HL-60/S4 treated with retinoic acid at 250 ng/mL for 4 days and 3 days (cell line): ENCODE measurements at regions not wholly inside any gene's neighbourhood (a gene's known extent, or its start where the extent isn't known, plus 50 kb on each side); places are given as distances from the start of the nearest gene placed in this dataset.

Source experiments
- in situ Hi-C: fragments of 300-500 bp; cut with MboI; formaldehyde crosslinking; loops from 2 replicates; pipeline ENCODE4 v1.7.0; 2022; ENCODE audit warnings: low sequenced_read_pairs

DNA sequence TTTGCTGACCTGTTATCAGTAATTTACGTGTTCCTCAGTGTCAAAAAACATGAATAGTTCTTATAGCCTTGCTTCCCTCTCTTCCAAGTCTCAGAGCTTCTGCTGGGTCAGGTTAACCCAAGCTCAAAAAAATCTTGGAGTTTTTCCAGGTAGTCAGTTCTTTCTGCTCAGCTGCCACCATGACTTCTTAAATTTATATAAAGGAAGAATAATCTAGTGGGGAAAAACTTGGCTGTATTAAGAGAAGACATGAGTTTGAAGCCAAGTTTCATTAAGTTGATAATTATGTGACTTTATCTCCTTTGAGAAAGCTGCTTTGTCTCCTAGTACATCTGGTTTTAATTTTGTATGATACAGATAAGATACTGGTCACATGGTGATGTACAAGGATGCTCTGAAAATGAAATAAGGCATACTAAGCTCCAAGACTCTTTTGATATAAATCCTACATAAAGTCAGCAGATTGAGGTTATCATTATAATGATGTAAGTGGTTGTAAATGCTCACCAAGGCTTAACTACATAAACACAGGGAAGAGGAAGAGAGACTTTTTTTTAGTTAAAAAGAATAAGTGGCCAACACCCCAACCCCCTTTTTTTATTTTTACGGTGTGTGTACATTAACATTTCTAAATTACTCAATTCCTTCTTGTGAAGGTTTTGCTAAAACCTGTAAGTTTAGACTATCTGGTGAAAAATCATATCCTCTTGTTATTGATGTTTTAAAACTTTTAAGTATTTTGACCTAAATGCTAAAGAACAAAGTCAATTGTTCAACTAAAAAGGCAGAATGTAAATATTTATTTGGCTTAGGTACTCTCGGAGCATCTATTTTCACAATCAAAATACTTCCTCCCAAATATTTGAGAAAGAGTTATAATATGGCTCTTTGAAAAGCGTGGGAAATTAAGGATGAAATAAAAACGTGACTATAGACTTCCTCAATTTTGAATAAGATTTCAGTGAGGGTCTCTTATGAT is 84.1 kb upstream of the SLC38A2 start:
- in situ Hi-C loops = no loop called here

DNA sequence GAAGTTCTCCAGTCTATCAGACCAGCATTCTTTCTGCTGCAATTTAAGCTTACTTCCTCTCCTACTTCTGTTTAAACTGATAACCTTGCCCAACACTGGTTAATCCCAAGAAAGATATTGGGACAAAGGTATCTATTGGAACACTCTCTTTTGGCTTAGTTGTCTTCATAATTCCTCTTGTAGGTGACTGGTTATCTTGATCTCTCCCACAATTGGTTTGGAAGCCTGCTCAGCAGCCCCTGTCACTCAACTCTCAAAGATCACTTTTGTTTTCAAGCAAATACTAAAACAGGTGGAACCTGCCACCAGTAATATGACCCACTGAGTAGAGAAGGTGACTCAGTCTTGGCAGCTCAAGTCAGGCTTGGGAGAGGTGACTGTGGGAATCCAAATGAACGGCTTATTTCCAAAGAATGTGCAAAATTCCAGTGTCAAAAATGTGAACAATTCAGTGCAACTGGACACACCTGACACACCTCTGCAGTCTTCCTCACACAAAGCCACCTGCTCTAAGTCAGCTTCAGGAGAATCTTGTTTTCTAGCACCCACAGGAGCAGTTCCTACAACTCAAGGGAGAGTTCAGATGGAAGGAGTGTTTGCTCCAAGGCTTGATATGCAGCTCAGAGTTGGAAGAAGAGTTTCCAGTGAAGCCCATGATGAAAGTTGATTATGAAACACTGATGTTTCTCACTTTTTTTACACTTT is 83.2 kb upstream of the SLC38A2 start:
- in situ Hi-C loops = no loop called here

DNA sequence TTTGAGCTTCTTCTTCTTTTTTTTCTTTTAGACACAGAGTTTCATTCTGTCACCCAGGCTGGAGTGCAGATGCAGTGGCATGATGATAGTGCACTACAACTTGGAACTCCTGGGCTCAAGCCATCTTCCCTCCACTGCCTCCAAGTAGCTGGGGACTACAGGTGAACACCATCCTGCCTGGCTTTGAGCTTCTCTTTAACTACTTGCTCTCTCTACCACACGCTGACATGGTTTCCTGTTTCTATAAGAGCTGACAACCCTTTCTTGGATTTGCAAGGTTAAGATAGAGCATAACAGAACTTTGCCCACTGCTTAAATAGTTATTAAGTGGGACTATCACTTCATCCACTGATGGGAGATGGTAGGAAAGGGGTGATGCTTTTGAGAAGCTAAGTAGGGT is 82.4 kb upstream of the SLC38A2 start:
- in situ Hi-C loops = no loop called here

DNA sequence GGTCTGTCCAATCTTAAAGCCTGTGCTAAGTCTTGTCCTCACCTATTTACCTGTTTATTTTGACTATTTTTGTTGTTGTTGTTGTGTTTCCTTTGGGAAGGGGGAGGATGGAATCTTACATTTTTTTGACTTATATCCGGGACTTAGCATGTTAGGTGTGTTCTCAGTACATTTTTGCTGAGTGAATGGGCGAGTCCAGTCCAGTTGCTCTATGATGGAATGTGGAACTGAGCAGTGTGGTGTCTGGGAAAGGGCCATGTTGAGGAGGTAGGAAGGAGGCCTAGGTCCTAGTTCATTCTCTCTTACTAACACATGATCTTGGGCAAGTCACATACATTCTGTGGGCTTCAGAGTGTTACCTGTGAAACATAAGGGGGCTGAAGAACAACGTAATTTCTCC is 80.9 kb upstream of the SLC38A2 start:
- in situ Hi-C loops = no loop called here

DNA sequence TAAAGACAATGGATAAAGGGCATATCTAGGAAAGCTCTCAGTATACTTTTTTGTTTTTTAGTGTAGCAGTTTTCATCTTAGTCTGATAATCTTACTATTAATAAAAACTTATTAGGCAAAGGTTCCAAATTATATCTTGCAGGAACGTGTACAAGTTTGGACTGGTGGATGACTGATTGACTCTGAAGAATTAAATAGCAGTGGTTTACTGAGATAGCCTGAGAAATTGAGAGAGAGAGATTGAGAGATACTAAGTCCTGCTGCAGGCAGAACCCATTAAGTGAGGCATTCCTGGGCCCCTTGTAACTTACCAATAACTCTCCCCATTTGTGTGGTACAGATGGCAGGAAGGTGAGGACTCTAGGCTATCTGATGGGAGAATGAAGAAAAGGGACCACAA is 80.2 kb upstream of the SLC38A2 start:
- in situ Hi-C loops = no loop called here

DNA sequence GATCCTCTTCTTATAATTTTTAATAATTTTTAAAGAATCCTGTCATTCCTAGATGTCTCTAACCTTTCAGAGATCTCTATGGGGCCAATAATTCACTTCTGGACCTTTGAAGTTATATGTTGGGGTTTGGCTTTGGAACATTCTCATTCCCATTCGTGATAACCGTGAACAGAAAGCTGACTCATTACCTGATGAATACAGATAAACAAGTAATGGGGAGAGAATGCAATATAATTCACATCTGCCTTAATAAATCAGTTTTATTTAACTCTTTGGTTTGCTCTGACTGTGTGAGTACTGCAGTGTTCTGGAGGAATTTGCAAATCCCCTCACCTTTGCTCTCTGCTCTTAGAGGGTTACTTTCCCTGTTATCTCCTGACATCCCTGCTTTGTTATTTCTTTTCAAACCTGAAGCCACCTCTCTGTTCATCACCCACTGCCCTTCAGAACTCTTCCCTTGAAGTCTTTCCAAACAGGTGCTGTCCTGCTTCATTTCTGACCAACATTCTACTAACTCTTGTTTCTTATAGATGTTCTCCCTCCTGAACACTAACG is 79.6 kb upstream of the SLC38A2 start:
- in situ Hi-C loops = no loop called here

DNA sequence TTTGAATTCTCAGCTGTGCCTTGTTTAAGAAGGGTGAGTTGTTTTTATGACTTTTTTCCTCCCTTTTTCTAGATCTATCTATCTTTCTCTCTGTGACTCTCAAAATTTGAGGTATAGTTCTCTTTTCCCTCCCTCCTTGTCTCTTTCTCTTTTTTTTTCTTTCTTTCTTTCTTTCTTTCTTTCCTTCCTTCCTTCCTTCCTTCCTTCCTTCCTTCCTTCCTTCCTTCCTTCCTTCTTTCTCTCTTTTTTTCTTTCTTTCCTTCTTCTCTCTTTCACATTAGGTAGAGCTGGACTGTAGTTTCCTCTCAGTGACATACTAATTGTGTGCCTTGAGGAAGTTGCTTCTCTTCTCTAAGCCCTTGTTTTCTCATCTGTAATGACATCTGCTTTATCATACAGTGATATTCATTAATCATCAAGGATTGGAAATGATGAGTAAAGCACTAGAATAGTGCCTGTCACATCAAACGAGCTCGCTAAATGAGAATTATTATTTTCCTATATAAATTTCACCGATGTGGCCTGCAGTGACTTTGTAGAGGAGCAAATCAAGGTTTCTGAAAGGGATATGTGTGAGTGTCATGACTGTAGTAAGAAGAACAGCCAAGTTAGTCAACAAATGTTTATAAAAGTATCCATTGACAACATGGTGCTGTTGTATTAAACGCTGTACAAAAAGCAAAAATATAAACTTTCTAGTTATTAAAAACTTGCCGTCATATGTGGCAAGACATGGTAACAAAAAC is 78.9 kb upstream of the SLC38A2 start:
- in situ Hi-C loops = no loop called here

DNA sequence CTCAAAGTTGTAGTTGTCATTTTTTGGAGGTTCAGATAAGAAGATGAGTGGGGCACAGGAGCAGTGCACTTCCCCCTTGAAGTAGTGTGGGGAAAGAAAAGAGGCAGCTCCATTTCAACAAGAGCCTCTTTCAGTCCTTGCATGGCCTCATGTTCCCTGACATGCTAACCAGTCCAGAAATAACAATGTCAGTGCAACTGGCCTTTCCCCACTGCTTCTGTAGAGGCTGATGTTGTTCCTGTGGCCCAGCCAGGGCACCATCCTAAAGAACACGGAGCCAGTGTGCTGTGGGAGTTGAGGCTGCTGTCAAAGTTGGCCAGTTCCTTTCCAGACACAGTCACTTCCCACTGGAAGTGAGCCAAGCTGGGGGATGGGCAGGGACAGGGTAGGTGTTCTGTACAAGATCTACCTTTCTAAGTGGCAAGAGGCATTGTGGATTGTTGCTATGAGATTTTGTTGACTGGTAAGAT is 77.7 kb upstream of the SLC38A2 start:
- in situ Hi-C loops = no loop called here

DNA sequence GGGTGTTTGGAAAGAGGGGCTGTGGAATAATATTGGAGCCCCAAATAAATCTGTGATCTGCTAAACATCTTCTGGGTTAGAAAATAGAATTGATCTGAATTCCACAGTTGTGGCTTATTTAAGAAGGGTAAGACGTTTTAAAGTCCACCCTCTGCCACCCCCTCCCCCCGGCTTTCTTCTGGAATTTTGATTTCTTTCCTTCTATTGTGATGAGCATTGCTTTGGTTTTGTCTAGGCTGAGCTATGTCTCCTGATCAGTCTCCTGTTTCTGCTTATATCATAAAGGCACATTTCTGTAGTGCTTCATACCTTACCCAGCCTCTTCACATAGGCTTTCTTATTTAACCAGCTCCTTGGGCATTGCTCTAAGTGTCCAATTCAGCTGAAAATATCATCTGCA is 77.3 kb upstream of the SLC38A2 start:
- in situ Hi-C loops = no loop called here

DNA sequence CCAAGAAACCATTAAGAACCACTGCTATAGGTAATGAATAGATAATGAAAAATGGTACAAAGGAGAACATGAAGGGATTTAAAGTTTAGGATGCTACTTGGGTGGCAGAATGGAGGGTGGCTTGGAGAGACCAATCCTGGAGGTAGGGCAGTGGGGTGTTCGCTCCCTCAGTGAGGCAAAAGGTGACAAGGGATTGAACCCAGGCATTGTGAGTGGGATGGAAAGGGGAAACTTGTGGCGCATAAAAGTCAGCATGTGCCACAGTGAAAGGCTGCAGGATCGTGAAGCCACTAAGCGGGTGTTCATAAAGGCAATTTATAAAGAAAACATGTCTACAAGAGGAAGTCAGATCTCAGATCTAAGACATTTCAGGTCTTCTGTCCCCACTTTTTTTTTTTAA is 76.7 kb upstream of the SLC38A2 start:
- in situ Hi-C loops = no loop called here

DNA sequence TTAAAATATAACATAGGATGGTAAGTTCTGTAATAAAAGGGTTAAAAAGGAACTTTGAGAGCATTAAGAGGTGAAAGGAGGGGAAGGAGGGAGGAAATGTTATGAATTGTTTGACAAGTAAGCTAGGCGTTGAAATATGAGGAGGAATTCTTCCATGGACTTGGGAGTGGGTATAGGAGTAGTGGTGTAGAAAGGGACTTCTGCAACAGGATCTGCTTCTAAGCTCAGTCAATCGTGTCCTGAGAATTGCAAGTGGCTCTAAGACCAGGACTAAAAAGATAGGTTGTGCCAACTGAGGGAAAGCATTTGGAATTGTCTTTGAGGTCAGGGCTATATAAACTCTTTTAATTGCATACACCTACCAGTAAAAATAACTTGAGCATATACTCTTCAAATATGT is 74.1 kb upstream of the SLC38A2 start:
- in situ Hi-C loops = no loop called here

DNA sequence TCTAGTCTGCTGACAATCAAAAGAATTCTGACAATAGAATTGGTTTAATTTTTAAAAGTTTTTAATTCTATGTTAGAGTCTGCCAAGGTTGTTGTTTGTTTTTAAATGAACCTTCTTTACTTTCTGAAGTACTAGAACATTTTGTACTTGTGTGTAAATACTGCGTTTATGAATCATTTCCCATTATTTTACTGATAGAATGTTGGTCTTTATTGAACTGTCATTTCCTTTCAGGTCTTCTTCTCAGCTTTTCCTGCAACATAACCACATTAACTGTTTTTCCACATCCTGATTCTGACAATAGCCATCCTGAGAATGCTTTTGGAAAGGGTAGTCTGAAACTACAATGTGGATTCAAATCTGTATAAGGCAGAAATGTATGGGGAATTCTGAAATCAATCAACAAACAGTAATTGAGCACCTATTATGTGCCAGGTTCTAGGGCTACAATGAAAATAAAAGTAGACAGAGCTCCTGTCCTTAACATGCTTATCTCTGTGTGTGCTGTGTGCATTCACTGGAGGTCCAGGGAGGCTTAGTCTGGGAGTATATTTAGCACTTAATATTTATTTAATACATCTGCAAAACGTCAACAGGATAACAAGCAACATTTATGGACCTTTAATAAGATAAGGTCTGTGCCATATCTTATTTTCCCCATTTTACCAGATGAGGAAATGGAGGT is 73.1 kb upstream of the SLC38A2 start:
- in situ Hi-C loops = no loop called here

DNA sequence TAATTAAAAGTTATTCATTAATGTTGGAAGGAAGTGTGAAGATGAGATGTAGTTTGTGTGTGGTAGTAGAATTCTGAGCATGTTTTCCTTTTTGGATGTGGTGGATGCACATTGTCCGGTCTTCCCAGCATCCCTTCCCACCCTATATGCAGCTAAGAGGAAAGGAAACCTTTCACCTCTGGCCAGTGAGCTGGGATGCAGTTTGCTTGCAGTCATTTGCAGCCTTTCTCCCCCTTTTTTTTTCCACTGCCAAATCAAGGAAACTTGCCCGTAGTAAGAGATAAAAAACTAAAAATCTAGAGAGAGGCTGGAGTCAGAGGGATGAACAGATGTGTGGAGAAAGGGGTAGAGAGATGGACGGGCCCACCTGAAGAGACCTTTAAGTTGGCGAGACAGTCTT is 72.5 kb upstream of the SLC38A2 start:
- in situ Hi-C loops = no loop called here

DNA sequence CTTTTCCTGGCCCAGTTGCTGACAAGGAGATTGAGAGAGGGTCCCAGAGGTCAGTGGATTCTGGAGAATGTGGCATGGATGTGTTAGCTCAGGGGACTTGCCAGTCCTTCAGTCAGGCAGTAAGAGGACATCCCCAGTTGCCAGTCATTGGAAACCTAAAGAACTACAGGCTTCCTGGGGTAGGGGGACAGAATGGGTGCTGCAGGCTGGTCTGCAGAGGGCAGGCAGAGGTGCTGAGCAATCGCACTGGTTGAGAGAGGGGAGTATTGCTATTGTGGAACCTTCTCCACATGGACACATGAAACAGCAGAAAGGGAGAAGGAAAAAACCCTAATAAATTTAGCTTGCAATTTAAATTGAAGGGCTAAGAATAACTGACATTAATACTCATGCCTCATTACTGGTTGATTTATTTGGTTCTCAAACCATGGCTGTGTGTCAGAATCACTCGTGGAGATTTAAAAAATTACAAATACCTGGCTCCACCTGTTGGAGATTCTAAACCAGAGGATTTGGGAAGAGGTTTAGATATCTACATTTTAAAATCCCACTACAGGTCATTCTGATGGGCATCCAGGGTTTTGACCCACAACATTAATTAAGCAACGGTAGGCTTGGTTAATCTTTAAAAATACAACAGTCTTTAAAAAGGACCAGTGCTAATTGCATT is 71.2 kb upstream of the SLC38A2 start:
- in situ Hi-C loops = no loop called here

DNA sequence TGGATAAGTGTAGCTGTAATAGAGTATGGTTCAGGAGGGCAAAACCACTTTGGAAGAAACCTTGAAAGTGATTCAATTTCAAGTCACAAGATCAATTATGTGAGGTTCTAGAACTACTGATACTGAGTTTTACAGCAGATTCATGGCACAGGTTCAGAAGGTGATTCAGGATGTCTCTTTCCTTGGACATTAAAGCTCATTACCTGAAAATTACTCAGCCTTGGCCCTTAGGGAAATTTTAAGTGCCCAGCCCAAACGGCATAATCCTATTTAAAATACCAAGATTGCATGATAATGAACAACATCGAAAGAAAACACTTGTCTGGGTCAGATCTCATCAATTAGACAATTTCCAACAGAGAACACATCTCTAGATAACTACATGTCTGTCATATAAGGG is 70.2 kb upstream of the SLC38A2 start:
- in situ Hi-C loops = no loop called here

DNA sequence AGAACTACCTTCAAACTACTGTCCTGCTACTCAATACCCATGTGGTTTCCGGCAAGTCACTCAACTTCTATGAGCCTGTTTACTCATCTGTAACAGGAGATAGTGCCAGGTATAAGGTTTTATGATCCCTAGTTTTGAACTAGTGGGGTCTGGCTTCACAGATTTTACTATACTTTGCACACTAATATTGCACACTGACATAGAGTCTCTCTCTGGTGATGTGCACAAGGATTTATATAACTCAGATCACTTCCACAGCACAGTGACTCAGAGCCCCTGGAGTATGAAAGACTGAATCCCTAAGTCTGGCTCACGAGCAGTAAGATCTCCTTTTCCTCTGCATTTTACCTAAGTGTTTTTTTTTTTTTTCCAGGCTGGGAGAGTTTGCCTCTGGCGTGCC is 69.7 kb upstream of the SLC38A2 start:
- in situ Hi-C loops = no loop called here

DNA sequence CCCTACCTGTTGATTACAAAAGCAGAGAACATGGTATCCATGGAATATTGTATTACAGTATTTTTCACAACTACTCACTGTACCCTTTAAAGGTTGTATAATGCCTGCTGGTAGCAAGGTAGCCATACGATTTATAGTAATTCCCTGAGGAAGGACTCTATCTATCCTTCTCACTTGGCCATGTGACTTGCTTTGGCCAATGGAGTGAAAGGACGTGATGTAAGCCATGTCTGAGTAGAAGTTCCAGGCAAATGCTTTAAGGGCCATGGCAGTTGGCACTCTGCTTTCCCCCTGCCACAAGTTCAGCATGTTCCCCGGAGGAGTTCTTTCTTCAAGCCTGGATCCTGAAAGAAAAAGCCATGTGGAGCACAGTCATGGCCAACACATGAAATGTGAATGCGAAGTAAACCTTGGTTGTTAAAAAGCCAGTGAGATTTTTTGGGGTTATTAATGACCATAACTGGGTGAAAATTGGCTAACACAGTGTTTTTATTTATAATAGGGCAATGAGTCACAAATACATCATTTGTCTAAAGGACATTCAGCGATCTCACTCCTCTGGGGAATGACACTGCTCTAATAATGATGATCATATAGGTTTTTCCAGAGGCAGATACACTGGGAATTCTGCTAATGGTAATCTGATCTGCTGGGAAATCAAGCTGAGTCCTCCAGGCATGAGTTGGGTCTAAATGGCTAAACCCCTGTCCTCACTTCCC is 67.4 kb upstream of the SLC38A2 start:
- in situ Hi-C loops = no loop called here

DNA sequence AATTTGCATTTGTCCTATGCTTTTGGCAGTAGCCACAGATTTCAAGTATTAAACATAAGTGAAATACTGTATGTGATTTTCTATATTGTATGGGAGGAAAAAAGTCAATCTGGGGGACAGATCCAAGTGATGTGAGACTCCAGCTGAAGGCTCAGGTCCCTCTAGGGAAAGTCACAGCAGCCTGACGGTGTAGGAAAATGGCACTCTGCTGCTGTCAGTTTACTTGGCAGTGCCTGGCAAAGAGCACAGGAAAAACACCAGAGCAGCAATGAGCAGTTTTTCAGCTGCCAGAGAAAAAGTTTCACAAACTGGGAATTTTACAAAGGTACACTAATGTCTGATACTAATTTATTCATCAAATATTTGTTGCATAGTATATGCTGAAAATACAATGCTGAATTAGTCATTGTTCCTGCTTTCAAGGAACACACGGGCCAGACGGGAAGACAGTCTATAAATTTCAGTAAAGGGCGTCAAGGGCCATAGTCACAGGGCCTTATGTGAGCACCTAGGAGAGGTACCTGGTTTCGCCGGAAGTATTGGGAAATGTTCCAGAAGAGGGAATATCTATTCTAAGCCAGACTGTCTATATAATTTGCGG is 66.2 kb upstream of the SLC38A2 start:
- in situ Hi-C loops = no loop called here

DNA sequence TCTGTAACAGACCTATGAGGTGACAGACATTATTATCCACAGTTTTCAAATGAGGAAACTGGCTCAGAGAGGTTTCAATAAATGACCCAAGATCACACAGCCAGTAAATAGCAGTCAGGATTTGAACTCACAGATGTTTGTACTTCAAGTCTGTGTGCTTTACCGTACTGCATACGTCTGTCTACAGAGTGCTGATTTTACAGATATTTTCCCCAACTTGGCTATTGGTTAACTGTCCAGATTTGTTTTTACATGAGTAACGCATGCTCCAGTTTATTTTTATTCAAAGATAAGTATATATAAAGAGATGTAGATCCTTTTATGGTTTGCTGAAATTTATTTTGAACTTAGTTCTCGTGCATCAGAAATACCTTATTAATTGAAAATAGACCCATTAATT is 65.7 kb upstream of the SLC38A2 start:
- in situ Hi-C loops = no loop called here
